ENCODE measurements at regions not wholly inside any gene's neighbourhood (a gene's known extent, or its start where the extent isn't known, plus 50 kb on each side); places are given as distances from the start of the nearest gene placed in this dataset.

DNA sequence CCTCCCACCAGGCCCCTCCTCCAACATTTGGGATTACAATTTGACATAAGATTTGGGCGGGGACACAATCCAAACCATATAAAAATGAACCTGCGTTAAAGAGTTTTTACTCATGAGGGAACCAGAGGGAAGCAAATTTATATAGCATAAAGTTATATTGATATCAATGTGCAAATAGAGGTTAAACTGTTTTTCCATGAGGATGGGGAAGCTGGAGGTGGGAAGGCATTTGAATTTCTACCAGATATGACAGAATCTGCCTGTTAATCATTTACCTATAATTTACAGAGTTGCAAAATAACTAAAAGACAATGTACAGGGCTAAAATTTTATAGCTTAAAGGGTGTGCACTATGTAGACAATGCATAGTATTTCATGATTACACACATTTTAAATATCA lies 322.0 kb upstream of the FKBP1C start:
- no peaks in the 10 kb centered on the region for H3K4me1 ChIP-seq
- TF ChIP-seq, protein P1, sequence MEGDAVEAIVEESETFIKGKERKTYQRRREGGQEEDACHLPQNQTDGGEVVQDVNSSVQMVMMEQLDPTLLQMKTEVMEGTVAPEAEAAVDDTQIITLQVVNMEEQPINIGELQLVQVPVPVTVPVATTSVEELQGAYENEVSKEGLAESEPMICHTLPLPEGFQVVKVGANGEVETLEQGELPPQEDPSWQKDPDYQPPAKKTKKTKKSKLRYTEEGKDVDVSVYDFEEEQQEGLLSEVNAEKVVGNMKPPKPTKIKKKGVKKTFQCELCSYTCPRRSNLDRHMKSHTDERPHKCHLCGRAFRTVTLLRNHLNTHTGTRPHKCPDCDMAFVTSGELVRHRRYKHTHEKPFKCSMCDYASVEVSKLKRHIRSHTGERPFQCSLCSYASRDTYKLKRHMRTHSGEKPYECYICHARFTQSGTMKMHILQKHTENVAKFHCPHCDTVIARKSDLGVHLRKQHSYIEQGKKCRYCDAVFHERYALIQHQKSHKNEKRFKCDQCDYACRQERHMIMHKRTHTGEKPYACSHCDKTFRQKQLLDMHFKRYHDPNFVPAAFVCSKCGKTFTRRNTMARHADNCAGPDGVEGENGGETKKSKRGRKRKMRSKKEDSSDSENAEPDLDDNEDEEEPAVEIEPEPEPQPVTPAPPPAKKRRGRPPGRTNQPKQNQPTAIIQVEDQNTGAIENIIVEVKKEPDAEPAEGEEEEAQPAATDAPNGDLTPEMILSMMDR (IDR thresholded peaks at IDR 0.05 in 4 of 5, conservative IDR thresholded peaks at IDR 0.05 in 1 of 5), result no peak
- ATAC-seq, result no peak
- H3K27ac ChIP-seq, result no peak overlapping the region
- no peak for DNase-seq
- H3K4me3 ChIP-seq, result no peak overlapping the region
- intact Hi-C loops (cut with DNase I; ENCODE audit: low total_unique reads), result no loop called here
- H3K36me3 ChIP-seq, result no peaks in the 10 kb centered on the region
- no peaks in the 10 kb centered on the region for H3K27me3 ChIP-seq
- no peaks in the 10 kb centered on the region for H3K9me3 ChIP-seq
- in situ Hi-C loops (cut with MboI; ENCODE audit: low sequenced_read_pairs in 4 of 4), result no loop called here

DNA sequence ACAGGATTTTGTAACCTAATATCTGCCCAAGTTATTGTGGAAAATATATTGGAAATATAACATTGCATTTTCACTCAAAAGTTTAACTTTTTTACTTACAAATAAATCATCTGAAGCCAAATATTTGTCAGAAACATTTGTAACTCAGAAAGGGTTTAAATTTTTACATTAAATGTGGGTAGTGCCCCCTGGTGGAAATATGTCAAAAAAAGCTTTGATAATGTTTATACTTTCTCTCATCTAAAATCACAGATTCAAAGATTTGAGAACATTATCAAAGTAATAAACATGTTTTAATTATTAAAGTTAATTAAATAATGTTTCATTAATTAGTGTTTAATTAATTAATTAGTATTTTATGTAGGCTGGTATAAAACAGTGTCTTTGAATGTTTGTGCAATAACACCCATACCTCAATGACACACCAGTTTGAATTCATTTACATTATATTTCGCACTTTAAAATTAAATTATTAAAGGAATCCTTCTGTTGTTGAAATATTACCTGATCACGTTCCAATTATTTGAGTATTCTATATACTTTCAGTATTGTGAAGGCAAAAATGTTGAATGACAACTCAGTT lies 320.1 kb upstream of the FKBP1C start:
- TF ChIP-seq, protein P1 (IDR thresholded peaks at IDR 0.05 in 4 of 5, conservative IDR thresholded peaks at IDR 0.05 in 1 of 5), result no peak
- Histone ChIP-seq H3K4me3 (no peak overlapping the region), H3K27ac (no peak overlapping the region), H3K36me3 (no peaks in the 10 kb centered on the region), H3K27me3 (no peaks in the 10 kb centered on the region), H3K4me1 (no peaks in the 10 kb centered on the region), H3K9me3 (no peaks in the 10 kb centered on the region)
- intact Hi-C loops (cut with DNase I; ENCODE audit: low total_unique reads), result no loop called here
- ATAC-seq (no peak), DNase-seq (no peak)
- in situ Hi-C loops (cut with MboI; ENCODE audit: low sequenced_read_pairs in 4 of 4), result no loop called here

DNA sequence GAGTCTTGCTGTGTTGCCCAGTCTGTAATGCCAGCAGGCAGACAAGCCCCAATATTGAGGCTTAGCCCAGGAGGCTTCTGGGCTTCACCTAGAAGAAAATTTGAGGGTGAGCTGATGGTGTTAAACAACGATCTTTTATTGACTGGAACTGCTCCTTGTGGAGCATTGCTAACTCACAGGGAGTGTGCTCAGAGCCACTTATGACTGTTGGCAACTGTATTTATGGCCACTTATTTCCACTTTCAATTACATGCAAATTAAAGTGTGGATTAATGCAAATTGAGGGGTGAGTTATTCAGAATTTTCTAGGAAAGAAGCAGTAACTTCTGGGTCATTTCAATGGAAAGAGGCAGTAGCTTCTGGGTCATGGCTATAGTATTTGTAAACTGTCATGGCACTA lies 317.2 kb upstream of the FKBP1C start:
- intact Hi-C loops (cut with DNase I; ENCODE audit: low total_unique reads), result no loop called here
- Histone ChIP-seq H3K27me3 (no peaks in the 10 kb centered on the region), H3K9me3 (no peaks in the 10 kb centered on the region), H3K4me1 (no peaks in the 10 kb centered on the region), H3K27ac (no peak overlapping the region), H3K36me3 (no peaks in the 10 kb centered on the region), H3K4me3 (no peak overlapping the region)
- no peak for TF ChIP-seq POLR2A (IDR thresholded peaks at IDR 0.05)
- TF ChIP-seq, protein P1 (IDR thresholded peaks at IDR 0.05 in 4 of 5, conservative IDR thresholded peaks at IDR 0.05 in 1 of 5), result no peak
- DNase-seq (no peak), ATAC-seq (no peak)
- in situ Hi-C loops (cut with MboI; ENCODE audit: low sequenced_read_pairs in 4 of 4), result no loop called here

DNA sequence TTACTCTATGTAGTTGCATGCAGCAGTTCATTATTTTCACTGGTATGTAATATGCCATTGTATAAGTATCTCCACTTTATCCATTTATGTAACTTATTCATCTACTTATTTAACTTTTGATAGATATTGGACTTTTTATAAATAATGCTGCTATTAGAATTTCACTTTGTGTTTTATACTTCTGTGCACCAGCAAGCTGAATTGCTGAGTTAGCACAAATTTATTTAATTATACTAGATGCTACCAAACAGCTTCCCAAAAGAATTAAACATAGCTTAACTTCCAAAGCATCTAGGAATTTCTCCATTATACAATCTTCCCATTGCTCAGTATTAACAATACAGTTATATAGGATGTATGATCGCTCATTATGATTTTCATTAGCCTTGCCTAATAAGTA lies 308.0 kb upstream of the FKBP1C start:
- TF ChIP-seq POLR2A (IDR thresholded peaks at IDR 0.05), result no peak
- TF ChIP-seq, protein P1 (IDR thresholded peaks at IDR 0.05 in 4 of 5, conservative IDR thresholded peaks at IDR 0.05 in 1 of 5), result no peak
- in situ Hi-C loops (cut with MboI; ENCODE audit: low sequenced_read_pairs in 4 of 4) (no loop called here), intact Hi-C loops (cut with DNase I; ENCODE audit: low total_unique reads) (no loop called here)
- Histone ChIP-seq H3K36me3 (no peaks in the 10 kb centered on the region), H3K4me1 (no peaks in the 10 kb centered on the region), H3K27me3 (no peaks in the 10 kb centered on the region), H3K9me3 (no peaks in the 10 kb centered on the region), H3K27ac (no peak overlapping the region), H3K4me3 (no peak overlapping the region)
- DNase-seq, result no peak
- no peak for ATAC-seq

DNA sequence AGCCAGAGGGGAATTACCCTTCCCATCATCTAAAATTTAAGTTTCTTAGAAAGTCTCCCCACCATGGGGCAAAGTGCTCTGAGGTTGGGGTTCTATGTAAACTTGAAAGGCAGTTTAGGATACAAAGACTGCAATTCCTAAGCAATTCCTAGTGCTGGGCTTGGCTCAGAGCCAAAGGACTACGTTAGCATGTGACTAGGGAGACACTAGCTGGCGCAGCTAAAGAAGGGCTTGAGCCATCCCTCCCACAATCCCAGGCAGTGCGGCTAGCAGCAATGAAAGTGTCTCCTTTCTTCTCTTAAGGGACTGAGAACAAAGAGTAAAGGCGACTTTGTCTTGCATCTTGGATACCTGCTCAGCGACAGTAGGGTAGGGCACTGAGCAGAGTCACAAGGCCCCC lies 306.6 kb upstream of the FKBP1C start:
- intact Hi-C loops (cut with DNase I; ENCODE audit: low total_unique reads) (no loop called here), in situ Hi-C loops (cut with MboI; ENCODE audit: low sequenced_read_pairs in 4 of 4) (no loop called here)
- no peak overlapping the region for H3K27ac ChIP-seq
- H3K4me1 ChIP-seq, result no peaks in the 10 kb centered on the region
- DNase-seq (no peak), ATAC-seq (no peak)
- H3K36me3 ChIP-seq, result no peaks in the 10 kb centered on the region
- H3K4me3 ChIP-seq, result no peak overlapping the region
- no peak for TF ChIP-seq POLR2A (IDR thresholded peaks at IDR 0.05)
- TF ChIP-seq, protein P1 (IDR thresholded peaks at IDR 0.05 in 4 of 5, conservative IDR thresholded peaks at IDR 0.05 in 1 of 5), result no peak
- H3K9me3 ChIP-seq, result no peaks in the 10 kb centered on the region
- no peaks in the 10 kb centered on the region for H3K27me3 ChIP-seq
